NCI-H1105 treated with DMSO at 0.1 percent for 48 hours (cell line): ENCODE measurements at regions not wholly inside any gene's neighbourhood (a gene's known extent, or its start where the extent isn't known, plus 50 kb on each side); places are given as distances from the start of the nearest gene placed in this dataset.

ENCODE experiments used
- DNase-seq: peaks from one replicate; lab custom pipeline; 2025; lab: John Stamatoyannopoulos, UW

DNA sequence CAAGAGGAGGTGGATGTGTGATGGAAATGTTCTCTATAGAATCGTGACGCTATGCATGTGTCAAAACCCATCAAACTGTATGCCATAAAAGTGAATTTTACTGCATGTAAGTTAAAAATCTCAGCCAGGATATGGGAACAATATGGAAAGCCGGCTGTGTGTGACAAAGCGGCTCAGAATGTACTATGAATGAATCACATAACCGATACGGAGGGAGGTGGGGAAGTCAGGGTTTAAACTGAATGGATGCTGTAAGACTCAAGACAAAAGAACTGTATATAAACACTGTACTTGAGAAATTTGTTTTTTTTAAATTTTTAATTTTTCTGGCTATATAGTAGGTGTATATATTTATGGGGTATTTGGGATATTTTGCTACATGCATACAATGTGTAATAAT lies 111.6 kb upstream of the PDE4B start:
- no peak for DNase-seq

DNA sequence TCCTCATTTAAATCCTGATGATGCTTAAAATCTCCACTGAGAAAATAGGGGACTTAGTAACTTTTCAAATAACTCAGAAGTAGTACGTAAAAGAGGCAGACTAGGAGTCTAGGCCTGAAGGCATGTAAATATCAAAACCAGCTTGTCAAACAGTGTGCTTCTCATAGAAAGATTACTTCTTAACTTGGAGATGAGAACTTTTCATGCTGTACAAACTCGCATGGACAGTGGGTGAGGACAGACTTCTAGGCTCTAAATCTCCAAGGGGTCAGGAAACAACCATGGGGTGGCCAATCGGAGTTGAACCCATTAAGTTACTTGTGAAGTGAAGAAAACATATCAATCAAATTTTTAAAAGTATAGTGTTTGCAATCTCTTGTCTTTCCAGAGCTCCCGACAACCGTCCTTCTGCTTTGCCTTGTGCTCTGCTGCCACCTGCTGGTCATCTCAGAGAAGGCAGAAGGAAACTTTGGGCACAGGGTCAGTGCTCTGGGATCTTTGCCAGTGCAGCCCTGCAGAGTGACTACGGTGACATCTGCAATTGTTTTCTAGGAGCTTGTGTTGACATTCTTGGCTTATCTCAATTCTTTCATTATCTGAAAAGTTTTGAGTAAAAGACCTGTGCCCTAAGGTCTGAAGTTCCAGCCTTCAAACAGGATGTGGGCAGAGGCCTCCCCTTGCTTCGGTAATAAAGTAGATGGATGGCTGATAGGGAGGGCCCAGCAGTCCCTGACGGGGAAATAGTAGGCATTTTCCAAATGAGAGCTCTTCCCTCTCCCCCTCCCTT lies 105.1 kb upstream of the PDE4B start:
- DNase-seq: peak; percentile 81

DNA sequence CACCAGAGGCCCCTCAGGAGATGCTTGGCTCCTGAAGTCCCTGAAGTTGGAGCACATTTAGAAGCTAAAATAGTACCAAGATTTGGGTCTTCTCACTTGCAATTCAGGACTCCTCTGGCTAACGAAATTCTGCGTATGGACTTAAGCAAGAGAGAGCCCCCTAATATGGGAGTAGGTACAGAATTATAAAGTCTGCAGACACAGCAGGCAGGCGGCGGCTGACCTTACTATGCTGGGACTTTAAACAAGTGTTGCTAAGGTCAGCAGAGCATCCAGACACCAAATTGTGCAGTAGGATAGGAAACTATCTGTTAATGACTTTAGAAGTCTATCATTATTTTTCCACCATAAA lies 104.5 kb upstream of the PDE4B start:
- DNase-seq: no peak

DNA sequence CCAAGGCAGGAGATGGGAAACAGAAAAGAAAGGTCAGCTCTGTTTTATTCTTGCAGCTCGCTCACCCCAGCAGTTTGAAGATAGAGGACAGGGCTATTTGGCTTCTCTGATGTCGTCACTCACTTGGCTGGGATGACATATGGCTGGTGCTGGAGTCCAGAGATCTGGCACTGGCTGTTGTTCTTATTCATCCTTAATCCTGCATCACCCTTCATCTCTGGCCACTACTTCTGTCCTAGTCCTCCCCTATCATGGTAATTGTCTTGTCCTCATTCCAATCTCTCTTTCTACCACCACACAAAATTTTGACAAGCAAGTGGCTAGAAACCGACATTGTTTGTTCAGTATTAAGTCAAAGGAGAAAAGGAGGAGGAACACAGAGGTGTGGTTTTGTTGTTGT lies 103.8 kb upstream of the PDE4B start:
- no peak for DNase-seq

DNA sequence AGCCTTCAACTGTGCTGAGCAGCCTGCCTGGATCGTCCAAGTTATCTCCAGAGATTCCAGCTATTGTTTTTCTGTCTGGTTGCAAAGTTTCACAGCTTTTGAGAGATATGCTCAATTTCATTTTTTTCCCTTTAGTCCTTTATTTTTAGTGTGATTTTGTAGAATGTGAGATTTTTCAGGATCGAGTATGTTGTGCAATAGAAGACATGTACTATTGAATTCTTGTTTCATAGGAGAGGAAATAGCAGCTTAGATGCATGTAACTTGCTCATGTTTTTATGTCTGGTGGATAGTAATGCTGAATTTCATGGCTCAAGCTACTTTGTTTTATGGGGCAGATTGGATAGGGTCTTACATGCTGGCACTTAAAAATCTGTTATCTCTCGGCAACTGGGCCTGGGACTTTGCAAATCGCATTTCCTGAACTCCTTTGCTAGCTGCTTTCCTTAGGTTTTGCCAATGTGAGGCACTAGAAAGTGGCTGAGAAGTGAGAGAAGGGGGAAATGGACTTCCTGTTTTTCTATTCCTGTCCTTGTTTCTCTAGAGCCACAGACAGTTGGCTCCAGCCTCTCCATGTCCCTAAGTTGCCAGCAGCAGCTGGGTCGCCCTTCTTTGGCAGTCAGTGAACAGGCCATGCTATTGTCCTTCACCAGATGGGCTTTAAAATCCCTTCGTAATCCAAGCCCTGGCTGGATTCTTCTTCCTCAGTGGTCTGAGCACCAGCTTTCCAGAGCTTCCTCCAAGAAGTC lies 101.4 kb upstream of the PDE4B start:
- no peak for DNase-seq

DNA sequence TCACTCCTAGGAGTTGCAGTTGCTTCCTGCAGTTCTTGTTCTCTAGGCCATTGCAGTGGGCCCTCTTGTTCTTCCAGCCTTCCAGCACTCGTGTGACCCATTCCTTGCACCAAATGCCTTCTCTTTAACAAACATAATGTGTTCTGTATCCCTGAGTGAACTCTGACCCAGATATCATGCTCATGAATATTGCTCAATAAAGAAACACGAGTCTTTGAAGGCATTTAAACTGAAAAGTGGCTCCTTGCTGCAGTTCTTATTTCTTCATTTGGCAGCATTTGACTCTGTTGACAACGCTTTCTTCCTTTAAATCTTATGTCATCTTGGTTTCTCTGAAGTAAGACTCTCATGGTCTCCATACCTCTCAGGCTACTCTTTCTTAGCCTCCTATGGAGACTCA lies 100.7 kb upstream of the PDE4B start:
- no peak for DNase-seq

DNA sequence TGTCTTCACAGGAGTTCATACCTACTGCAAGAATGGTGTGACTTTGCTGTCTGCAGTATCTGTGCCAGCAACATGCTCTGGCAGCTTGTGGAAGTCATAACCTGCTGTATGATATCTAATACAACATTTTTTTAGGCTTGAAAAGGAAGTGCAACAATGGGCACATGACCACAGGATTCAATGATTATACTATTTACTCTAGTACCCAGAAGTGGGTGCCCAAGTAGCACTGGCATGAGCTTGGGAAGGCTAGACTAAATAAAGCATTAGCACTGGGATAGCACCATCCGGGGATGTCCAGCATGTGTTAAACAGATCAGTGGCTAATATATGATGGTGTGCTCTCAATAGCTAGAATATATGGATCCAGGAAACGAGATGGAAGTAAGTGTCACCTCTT lies 98.6 kb upstream of the PDE4B start:
- no peak for DNase-seq

DNA sequence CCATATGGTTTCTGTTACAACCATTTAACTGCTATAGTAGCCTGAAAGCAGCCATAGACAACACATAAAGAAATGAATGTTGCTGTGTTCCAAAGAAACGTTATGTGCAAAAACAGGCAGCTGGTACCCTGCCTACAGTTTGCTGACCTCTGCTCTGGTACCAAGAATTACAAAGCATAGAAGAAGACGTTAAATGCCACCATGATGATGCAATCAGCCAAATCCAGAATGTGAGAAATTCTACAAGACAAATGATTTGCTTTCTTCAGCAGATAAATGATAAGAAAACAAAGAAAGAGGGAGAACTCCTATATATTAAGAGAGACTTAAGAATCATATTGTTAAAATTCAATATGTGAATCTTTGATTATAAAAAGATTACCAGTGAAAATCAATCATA lies 97.8 kb upstream of the PDE4B start:
- DNase-seq: no peak

DNA sequence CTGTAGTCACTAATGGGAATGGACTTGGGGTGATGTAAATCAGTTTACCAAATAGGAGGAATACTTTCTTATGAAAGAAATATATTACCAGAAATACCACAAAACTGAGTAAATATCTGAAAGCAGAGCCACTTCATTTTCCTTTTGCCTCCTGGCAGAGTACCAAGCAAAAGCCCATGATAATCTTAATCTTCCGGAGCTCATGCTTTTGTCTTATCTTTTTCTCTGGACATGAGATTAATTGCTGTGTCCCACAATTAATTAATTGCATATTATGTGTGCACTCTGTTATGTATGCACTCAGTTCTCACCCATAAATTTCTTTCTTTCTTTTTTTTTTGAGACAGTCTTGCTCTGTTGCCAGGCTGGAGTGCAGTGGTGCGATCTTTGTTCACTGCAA lies 94.1 kb upstream of the PDE4B start:
- DNase-seq: no peak

DNA sequence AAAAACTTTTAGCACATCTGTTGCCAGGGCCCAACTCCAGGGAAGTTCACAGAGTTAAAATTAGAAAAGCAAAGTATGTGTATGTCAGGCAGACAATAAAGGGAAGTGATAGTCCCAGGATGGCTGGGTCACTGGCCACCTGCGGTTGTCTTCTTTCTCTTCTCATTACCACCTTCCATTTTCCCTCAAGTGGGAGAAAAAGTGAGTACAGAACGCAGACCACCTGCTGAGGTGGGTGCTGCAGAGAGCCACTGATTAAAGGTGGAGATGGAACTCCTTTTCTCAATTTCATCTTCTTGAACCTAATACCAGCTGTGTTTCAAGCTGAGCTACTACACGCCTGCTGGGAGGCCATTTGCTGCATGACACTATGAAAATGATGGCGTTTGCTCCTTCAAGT lies 88.8 kb upstream of the PDE4B start:
- no peak for DNase-seq

DNA sequence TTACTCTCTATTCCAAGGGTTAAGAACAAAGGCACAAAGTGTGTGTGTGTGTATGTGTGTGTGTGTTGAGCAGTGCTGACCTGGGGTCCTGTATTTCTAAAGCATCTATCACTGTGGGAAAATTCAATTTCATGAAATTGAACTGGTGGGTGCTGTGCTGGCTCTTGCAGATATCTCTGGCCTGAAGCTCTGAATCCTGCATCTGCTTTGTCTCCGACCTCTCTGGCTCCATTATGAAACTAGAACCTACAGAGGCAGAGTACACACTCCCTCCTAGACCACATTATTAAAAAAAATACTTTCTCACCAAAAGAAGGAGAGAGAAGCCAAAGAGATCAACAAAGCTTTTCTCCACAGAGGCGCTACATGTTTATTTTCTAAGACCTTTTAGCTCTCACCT lies 88.4 kb upstream of the PDE4B start:
- no peak for DNase-seq

DNA sequence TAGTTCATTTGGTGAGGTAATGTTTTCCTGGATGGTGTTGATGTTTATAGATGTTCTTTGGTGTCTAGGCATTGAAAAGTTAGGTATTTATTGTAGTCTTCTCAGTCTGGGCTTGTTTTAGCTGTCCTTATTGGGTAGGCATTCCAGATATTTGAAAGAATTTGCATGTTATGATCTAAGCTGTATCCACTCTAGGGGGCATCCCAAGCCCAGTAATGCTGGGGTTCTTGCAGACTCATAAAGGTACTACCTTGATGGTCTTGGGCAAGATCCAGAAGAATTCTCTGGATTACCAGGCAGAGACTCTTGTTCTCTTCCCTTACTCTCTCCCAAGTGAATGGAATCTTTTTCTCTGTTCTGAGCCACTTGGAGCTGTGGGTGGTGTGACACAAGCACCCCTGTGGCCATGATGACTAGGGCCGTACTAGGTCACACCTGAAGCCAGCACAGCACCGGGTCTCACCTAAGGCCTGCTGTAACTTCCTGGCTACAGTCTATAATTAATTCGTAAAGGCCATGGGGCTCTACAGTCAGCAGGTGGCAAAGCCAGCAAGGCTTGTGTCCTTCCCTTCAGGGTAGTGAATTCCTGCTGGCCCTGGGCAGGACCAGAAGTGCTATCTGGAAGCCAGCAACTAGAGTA lies 74.8 kb upstream of the PDE4B start:
- DNase-seq: no peak

DNA sequence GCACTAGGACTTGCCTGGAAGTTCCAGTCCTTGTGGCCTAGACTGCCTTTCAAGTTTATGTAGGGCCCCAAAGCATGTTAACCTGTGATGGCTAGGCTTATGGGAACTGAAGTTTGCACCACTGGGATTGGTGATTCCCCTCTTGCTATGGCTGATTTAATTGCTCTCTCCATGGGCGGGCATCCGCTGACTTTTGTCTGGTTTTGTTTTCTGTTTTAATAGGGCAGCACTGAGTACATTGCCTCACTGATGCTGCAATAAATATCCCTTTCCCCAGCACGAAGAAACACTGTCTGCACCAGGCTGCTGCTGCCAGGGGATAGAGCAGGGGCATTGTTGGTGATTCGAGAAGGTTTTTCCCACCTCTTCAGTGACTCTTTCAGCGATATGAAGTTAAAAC lies 73.3 kb upstream of the PDE4B start:
- no peak for DNase-seq

DNA sequence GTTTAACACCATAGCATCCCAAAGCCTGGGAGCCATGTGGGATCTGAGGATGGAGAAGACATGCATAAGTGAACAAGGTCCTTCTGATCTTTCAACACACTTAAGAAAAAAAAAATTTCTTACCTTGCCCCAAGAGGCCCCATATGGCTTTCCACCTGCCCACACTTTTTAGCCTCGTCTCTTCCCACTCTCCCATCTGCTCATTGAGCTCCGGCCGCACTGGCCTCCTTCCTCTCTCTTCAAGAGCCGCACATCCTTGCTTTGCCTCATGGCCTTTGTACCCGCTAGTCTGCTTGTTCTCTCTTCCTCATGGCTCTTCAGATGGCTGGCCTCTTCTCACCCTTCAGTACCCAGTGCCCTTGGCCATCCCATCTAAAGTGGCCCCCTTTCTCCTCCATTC lies 70.2 kb upstream of the PDE4B start:
- DNase-seq: no peak

DNA sequence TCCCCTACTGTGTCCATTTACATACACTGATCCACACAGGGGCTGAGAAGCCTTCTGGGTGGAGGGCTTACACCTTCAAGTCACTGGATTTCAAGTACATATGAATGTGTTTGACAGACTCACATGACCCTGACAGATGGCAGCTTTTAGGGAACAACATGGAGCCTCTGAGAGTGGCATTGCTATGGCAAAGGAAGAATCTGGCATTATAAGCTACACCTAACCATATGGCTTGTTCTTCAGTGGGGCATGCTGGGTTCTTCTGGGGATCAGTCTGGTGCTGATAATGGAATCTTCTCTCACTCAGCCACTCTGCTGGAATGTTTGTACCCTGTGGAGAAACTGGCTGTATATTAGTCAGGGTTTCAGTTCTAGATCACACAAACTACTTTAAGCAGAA lies 68.5 kb upstream of the PDE4B start:
- DNase-seq: no peak

DNA sequence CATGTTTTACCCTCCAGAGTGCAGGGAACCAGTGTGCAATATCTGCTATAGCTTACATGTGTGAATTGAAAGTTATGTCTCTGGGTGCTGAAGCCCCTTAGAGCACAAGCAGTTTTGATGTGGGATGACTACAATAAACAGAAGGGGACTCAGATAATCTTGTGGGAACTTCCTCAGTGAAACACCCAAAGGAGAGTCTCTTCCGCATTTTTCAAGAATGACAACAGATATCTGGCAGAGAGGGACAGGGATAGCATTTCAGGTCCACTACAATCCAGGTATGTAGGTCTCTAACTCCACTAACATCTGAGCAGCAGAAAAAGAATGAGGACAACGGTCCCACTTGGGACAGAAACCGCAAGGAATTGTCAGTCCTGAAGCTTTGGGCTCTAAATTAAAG lies 67.6 kb upstream of the PDE4B start:
- no peak for DNase-seq

DNA sequence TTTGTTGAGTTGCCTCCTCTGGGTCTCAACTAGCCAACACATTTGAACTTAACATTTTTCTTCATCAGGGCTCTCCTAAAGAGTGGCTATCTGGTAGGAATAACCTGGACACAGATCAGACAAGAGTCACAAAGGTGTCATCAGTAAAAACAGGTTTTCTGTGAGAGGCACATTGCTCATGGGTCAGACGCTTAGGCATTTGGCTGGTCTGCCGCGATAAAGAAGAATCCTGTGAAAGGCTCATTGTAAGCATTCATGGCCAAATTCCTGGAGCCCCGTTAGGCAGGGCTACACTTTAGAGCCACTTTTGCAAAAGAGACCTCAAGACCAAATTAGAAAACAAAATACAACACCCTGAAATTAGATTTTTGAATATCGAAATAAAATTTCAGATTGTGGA lies 64.2 kb upstream of the PDE4B start:
- no peak for DNase-seq

DNA sequence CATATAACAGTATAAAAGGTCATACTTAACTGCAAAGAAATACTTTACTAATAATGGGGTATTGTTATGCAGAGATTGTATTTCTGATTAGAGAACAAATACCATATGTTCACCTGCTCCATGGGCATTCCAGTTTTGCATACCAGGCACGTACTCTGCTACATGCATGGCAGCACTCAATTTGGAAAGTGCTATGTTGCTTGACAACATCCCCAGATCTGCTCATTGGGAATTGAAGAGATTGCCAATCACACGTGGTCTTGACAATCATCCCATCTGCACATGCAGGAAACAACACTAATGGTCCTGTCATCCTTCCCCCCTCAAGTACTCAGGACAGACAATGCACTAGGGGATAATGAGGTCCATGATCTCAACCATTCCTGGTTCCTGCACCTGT lies 63.4 kb upstream of the PDE4B start:
- no peak for DNase-seq

DNA sequence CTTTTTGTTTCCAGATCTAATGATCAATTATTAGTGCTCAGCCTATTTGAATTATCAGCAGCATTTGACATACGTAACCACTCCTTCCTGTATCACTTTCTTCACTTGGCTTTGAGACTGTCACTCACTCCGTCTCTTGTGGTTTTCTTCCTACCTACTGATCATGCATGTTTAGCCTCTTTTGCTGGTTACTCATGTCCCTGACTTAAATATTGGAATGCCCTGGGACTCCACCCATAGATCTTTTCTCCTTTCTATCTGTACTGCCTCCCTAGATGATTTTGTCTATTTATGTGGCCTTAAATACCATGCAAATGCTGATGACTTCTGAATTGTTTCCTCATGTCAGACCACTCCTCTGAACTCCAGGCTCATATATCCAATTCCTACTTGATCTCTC lies 57.7 kb upstream of the PDE4B start:
- no peak for DNase-seq

DNA sequence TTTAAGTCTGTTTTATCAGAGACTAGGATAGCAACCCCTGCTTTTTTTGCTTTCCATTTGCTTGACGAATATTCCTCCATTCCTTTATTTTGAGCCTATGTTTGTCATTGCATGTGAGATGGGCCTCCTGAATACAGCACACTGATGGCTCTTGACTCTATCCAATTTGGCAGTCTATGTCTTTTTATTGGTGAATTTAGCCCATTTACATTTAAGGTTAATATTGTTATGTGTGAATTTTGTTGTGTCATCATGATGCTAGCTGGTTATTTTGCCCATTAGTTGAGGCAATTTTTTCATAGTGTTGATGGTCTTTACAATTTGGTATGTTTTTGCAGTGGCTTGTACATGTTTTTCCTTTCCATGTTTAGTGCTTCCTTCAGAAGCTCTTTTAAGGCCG lies 50.7 kb upstream of the PDE4B start:
- DNase-seq: no peak
